Effector memory CD8-positive, alpha-beta T cell (primary cell): ENCODE measurements at regions not wholly inside any gene's neighbourhood (a gene's known extent, or its start where the extent isn't known, plus 50 kb on each side); places are given as distances from the start of the nearest gene placed in this dataset.

Experiments used
- ATAC-seq: fragments of 150-1000 bp; cut with Tn5 transposase; replicated peaks from 2 replicates; pipeline ENCODE4 v1.10.0; 2021; ENCODE audit warnings: mild to moderate bottlenecking, moderate library complexity
- DNase-seq, 3 experiments: peaks; one replicate each; pipeline ENCODE4 v3.0.0; 2021
- H3K27ac Mint-ChIP-seq, 2 donors: one replicate each; pipeline ENCODE4 v1.8.0; 2022; ENCODE audit warnings: mild to moderate bottlenecking in 2 of 2, mixed read lengths in 2 of 2, moderate library complexity in 2 of 2
- H3K27me3 Mint-ChIP-seq, 2 donors: one replicate each; pipeline ENCODE4 v1.8.0; 2022; ENCODE audit warnings: mixed read lengths in 2 of 2
- H3K36me3 Mint-ChIP-seq: one replicate; pipeline ENCODE4 v1.8.0; 2022; ENCODE audit warnings: mild to moderate bottlenecking, moderate library complexity, mixed read lengths; ENCODE audit not compliant: insufficient read depth
- H3K4me1 Mint-ChIP-seq, 2 donors: one replicate each; pipeline ENCODE4 v1.8.0; 2022; ENCODE audit warnings: low read depth in 2 of 2, mixed read lengths in 2 of 2
- H3K4me3 Mint-ChIP-seq, 2 donors: one replicate each; pipeline ENCODE4 v1.8.0; 2022; ENCODE audit warnings: mild to moderate bottlenecking in 2 of 2, mixed read lengths in 2 of 2, moderate library complexity in 2 of 2
- H3K9me3 Mint-ChIP-seq, 2 donors: one replicate each; pipeline ENCODE4 v1.8.0; 2022; ENCODE audit warnings: mixed read lengths in 2 of 2

DNA sequence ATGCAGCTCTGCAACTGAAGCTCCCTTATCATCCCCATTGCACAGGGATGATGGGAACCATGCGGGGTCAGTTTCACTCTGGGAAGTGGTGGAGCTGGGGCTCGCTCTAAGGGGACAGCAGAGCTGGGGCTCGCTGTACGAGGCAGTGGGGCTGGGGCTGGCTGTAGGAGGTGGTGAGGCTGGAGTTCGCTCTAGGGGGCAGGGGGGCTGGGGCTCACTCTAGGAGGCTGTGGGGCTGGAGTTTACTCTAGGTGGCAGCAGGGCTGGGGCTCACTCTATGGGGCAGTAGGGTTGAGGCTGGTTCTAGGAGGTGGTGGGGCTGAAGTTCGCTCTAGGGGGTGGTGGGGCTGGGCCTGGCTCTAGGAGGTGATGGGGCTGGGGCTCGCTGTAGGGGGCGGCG is 99.1 kb downstream of the UQCRFS1 start:
- DNase-seq (no peak), ATAC-seq (no peak)
- H3K9me3 Mint-ChIP-seq = no peaks in the 10 kb centered on the region
- H3K4me3 Mint-ChIP-seq = no peak overlapping the region
- H3K36me3 Mint-ChIP-seq = no peaks in the 10 kb centered on the region
- H3K27ac Mint-ChIP-seq = no peak overlapping the region
- H3K4me1 Mint-ChIP-seq = no peaks in the 10 kb centered on the region
- peaks cover 7 to 20% of the 10 kb centered on the region in 2 donors for H3K27me3 Mint-ChIP-seq

DNA sequence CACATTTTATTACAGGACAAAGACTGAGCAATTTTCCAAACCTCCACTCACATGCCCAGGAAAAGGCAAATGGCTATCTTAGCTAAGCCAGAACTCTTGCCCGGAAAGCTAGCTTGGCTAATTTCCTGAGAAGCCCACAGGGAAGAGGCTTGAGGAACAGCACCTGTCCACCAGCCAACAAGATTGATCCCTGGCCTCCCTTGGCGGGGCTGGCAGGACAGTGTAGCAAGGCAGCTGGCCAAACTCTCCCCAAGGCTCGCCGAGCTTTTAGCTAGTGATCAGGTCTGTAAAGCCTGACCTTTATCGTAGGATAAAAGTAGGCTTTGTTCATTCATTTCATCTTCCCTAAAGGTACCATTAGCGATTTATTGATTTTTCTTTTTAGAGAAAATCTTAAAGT is 101.4 kb downstream of the UQCRFS1 start:
- Mint-ChIP-seq H3K36me3 (no peaks in the 10 kb centered on the region), H3K4me3 (no peak overlapping the region), H3K9me3 (no peaks in the 10 kb centered on the region), H3K27ac (no peak overlapping the region), H3K4me1 (no peaks in the 10 kb centered on the region), H3K27me3 (peaks cover 12 to 31% of the 10 kb centered on the region in 2 donors)
- DNase-seq = no peak
- ATAC-seq = no peak

DNA sequence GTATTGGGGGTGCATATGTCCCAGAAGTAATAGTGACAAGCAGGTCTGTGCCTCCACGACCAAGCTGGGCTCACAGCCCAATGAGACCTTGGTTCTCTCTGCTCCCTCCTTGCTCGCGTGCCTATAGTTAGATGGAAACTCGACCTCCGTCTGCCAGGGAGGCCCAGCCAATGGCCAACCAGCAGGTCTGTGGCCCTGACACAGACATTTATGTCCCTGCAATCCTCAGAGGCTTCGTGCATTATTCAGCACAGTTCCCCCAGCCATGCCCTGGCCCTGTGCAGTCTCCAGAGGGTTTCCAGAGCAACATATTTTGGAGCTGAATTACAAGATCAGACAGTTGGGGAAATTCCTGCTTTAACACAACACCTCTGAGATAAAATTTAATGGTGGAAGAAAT is 105.1 kb downstream of the UQCRFS1 start:
- H3K4me1 Mint-ChIP-seq = no peaks in the 10 kb centered on the region
- no peak overlapping the region for H3K4me3 Mint-ChIP-seq
- DNase-seq (no peak), ATAC-seq (no peak)
- peaks cover 12 to 31% of the 10 kb centered on the region in 2 donors for H3K27me3 Mint-ChIP-seq
- no peaks in the 10 kb centered on the region for H3K36me3 Mint-ChIP-seq
- no peak overlapping the region for H3K27ac Mint-ChIP-seq
- no peaks in the 10 kb centered on the region for H3K9me3 Mint-ChIP-seq

DNA sequence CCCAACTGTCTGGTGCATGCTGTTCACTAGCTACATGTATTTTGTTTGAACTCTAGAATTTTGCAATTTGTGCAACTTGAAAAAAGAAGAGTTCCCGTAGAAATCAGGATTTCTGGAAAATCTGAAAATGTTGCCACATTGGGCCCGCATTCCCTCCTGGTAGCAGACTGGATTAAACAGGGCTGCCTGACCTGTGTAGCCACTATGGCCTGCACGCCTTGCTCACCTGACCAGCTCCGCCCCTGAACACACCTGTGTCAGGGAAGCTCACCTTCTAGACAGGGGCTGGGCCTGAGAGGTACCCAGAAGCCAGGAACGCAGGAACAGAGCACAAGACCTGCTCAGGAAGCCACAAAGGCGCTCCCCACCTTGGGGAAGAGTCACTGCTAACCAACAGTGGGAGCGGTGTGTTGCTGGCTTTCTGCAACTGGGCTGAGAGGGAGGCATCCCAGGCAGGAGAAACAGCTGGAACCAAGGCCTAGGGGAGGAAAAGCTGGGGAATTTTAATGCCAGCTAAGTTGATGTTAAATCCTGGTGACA is 106.5 kb downstream of the UQCRFS1 start:
- no peaks in the 10 kb centered on the region for H3K9me3 Mint-ChIP-seq
- H3K36me3 Mint-ChIP-seq = no peaks in the 10 kb centered on the region
- no peak overlapping the region for H3K27ac Mint-ChIP-seq
- no peak for DNase-seq
- no peak for ATAC-seq
- H3K4me3 Mint-ChIP-seq = no peak overlapping the region
- peaks cover 12 to 29% of the 10 kb centered on the region in 2 donors for H3K27me3 Mint-ChIP-seq
- H3K4me1 Mint-ChIP-seq = no peaks in the 10 kb centered on the region

DNA sequence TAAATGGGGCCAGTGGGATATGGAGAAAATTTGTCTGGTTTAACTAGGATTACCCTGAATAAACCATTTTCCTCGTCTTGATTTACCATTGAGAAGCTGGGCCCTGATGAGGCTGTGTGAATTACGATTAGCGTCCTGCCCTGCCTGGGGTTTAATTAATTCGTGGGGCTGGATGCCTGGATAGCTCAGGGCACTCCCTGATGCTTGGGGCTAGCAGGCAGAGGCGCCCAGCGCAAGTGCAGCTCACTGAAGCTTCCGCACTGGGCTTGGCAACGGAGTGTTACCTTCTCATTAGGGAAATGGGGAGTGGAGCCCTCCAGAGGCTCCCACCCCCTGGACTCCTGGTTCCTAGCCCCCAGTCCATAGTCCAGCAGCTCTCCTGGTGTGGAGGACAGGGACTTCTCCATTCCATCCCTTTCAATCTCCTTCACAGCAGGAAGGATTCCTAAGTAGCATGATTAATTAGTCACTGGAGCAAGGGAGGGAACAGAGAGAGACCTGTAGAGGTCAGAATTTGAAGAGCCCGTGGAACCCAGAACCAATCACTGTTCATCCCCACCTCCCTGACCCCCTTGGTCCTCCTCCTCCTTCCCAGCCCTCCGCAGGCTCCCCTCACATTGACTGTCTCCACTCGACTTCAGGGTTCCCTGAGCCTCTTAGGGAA is 107.2 kb downstream of the UQCRFS1 start:
- H3K9me3 Mint-ChIP-seq = no peaks in the 10 kb centered on the region
- H3K4me1 Mint-ChIP-seq = no peaks in the 10 kb centered on the region
- H3K36me3 Mint-ChIP-seq = no peaks in the 10 kb centered on the region
- H3K27ac Mint-ChIP-seq = no peak overlapping the region
- H3K27me3 Mint-ChIP-seq = peaks cover 13 to 26% of the 10 kb centered on the region in 2 donors
- H3K4me3 Mint-ChIP-seq = no peak overlapping the region
- ATAC-seq = no peak
- no peak for DNase-seq

DNA sequence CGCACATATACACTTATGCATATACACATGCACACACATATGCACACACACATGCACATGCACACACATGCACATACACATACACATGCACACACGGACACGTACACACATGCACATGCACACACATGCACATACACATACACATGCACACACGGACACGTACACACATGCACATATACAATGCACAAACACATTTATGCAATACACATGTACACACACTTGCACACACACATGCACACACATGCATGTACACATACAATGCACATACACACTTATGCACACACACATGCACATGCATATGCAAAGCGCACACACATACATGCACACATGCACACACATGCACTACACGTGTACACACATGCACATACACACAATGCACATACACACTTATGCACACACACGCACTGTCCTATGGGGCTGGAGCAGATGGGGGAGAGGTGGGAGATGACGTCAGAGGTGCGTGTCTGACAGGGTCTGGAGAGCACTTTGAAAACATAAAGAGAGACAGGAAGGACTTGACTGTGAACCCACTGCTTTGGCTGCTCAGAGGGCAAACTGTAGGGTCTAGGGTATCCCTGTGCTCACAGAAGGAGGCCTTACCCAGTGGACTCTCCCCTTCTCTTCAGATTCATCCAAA is 108.2 kb downstream of the UQCRFS1 start:
- no peak for DNase-seq
- H3K4me1 Mint-ChIP-seq = no peaks in the 10 kb centered on the region
- no peak overlapping the region for H3K27ac Mint-ChIP-seq
- no peak overlapping the region for H3K4me3 Mint-ChIP-seq
- H3K9me3 Mint-ChIP-seq = peaks cover 0 to 1% of the 10 kb centered on the region in 2 donors
- ATAC-seq = no peak
- H3K27me3 Mint-ChIP-seq = peaks cover 23 to 28% of the 10 kb centered on the region in 2 donors
- H3K36me3 Mint-ChIP-seq = no peaks in the 10 kb centered on the region

DNA sequence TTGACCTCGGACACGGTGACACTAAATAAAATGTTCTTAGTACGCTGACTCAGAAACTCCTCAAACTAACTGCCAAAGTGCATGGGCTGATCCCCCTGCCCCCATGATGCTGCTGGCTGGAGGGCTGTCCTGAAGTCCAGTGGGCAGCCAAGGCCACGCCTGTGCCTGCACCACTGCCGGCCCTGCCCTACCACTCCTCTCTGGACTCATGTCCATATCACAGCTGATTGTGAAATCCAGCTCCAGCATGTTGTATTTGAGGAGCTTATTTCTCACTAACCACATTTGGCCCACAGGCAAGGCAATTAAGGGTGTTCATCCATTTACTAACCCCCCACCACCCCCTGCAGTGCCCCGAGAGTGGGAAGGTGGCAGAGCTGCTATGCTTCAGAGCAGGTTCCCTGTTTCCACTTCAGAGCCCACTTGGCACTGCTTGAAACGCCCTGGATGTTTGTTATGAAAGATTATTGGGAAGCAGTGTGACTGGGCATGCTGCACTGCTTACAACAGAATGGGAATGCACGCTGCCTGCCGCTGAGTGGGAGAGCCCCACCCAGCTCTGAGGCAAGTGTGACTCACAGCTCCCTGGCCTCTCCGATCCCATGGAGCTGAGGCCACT is 114.0 kb downstream of the UQCRFS1 start:
- no peaks in the 10 kb centered on the region for H3K36me3 Mint-ChIP-seq
- DNase-seq (no peak), ATAC-seq (no peak)
- H3K9me3 Mint-ChIP-seq = peaks cover 0 to 1% of the 10 kb centered on the region in 2 donors
- no peak overlapping the region for H3K4me3 Mint-ChIP-seq
- H3K27ac Mint-ChIP-seq = no peak overlapping the region
- H3K27me3 Mint-ChIP-seq = peaks cover 10 to 30% of the 10 kb centered on the region in 2 donors
- H3K4me1 Mint-ChIP-seq = no peaks in the 10 kb centered on the region

DNA sequence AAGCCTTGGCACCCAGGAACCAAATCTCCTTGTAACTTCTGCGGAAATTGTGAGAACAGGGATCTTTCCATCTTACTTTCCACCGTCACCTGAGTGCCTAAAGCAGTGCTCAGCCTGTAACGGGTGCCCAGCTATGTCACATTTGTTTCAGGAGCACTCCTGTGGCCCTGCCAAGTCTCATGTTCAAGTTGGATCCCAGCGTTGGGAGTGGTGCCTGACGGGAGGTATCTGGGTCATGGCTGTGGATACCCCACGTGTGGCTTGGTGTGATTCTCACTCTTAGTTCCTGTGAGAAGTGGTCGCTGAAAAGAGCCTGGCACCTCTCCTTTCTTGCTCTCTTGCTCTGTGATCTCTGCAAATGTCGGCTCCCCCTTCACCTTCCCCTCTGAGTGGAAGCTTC is 114.9 kb downstream of the UQCRFS1 start:
- H3K27me3 Mint-ChIP-seq = peaks cover 10 to 30% of the 10 kb centered on the region in 2 donors
- H3K9me3 Mint-ChIP-seq = peaks cover 0 to 1% of the 10 kb centered on the region in 2 donors
- H3K36me3 Mint-ChIP-seq = no peaks in the 10 kb centered on the region
- DNase-seq (no peak), ATAC-seq (no peak)
- H3K4me1 Mint-ChIP-seq = no peaks in the 10 kb centered on the region
- H3K27ac Mint-ChIP-seq = no peak overlapping the region
- H3K4me3 Mint-ChIP-seq = no peak overlapping the region

DNA sequence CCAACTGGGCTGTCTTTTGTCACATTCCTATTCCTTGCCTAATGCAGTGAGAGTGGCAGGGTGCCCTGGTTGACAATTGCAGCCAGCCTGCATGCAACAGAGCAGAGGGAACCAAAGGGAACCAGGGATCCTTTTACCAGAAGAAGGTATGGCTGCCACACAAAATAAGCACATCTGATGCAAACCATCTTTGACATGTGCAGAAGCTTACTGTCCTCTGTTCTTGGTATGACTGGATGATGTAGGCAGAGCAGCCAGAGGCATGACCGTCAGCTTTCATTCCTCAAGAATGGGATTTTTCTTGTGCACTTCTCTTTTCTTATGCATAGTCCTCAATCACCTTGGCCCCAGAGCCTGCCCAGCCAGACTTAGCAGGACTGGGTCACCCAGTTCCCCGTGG is 116.1 kb downstream of the UQCRFS1 start:
- Mint-ChIP-seq H3K4me1 (no peaks in the 10 kb centered on the region), H3K9me3 (peaks cover 0 to 1% of the 10 kb centered on the region in 2 donors), H3K4me3 (no peak overlapping the region), H3K27ac (no peak overlapping the region), H3K36me3 (no peaks in the 10 kb centered on the region), H3K27me3 (peaks cover 10 to 30% of the 10 kb centered on the region in 2 donors)
- DNase-seq (no peak), ATAC-seq (no peak)

DNA sequence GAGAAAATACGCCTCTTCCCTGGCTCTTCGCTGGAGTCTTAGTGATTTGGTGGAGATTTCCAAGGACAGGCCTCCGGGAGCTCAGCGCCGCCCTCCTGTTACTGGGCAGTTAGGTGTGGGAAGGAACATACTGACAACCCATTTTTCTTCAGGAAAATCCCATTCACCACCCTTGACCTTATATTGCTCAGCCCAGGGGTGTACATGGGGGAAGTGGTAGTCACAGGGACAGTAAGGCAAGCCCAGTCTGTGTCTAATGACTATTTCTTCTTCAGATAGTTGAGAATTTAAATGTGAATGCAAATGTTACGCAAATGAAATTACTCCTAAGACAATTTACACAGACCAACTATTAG is 119.4 kb downstream of the UQCRFS1 start:
- Mint-ChIP-seq H3K27ac (no peak overlapping the region), H3K27me3 (peaks cover 0 to 8% of the 10 kb centered on the region in 2 donors), H3K9me3 (no peaks in the 10 kb centered on the region), H3K4me3 (no peak overlapping the region), H3K4me1 (no peaks in the 10 kb centered on the region), H3K36me3 (no peaks in the 10 kb centered on the region)
- ATAC-seq (no peak), DNase-seq (no peak)

DNA sequence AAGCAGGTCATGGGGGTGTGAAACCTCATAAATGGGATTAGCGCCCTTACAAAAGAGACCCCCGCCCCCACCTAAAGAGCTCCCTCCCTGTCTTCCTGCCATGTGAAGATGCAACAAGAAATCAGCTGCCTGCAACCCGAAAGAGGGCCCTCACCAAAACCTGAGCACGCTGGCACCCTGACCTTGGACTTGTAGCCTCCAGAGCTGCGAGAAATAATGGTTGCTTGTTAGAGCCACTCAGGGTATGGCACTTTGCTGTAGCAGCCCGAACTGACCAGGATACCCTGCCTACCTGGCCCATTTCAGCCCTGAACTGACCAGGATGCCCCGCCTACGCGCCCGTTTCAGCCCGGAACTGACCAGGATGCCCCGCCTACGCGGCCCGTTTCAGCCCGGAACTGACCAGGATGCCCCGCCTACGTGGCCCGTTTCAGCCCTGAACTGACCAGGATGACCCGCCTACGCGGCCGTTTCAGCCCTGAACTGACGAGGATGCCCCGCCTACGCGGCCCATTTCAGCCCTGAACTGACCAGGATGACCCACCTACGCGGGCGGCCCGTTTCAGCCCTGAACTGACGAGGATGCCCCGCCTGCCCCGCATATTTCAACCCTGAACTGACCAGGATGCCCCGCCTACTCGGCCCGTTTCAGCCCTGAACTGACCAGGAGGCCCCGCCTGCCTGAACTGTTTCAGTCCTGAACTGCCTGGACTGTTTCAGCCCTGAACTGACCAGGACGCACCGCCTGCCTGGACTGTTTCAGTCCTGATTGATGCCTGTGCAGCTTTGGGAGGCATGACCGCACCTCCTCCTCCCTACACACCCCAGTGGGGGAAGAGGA is 120.0 kb downstream of the UQCRFS1 start:
- DNase-seq (no peak), ATAC-seq (no peak)
- H3K4me3 Mint-ChIP-seq = no peak overlapping the region
- no peaks in the 10 kb centered on the region for H3K4me1 Mint-ChIP-seq
- no peaks in the 10 kb centered on the region for H3K9me3 Mint-ChIP-seq
- no peaks in the 10 kb centered on the region for H3K36me3 Mint-ChIP-seq
- H3K27me3 Mint-ChIP-seq = peaks cover 0 to 4% of the 10 kb centered on the region in 2 donors
- H3K27ac Mint-ChIP-seq = no peak overlapping the region

DNA sequence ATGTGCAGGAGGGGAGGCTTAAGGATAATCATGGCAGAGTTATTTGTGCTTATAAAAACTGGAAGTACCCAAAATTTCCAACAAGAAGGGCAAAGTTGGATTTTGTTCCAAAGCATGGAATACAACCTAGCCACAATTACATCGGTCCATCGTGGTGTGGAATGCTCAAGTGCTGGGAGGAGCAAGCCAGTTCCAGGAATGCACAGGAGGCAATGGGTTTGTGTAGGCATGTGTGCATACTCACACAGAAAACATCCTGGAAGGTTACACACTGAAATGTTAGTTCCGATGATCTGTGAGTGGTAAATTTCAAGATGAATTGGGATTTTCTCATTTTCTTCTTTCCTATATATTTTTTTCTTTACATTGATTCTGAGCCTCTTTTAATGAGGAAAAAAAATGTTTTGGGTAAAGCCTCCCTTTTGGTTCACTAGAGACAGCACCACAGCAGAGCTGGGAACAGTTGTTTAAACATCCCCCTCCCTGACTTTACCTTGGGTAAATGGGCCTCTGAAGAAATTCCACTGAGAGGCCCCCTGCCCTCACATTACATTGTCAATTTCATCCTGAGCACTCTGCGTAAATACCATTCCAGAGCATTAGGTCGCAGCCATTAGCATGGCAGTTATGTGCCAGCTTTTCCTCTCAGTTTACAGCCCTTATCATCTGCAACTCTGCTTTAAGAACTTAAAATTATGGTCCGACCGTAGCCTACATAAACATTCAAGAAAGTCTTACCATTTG is 122.0 kb downstream of the UQCRFS1 start:
- ATAC-seq (no peak), DNase-seq (no peak)
- H3K36me3 Mint-ChIP-seq = no peaks in the 10 kb centered on the region
- no peaks in the 10 kb centered on the region for H3K9me3 Mint-ChIP-seq
- no peaks in the 10 kb centered on the region for H3K4me1 Mint-ChIP-seq
- peaks cover 1 to 8% of the 10 kb centered on the region in 2 donors for H3K27me3 Mint-ChIP-seq
- no peak overlapping the region for H3K4me3 Mint-ChIP-seq
- no peak overlapping the region for H3K27ac Mint-ChIP-seq
